Fibroblast of villous mesenchyme (primary cell): ENCODE measurements at regions not wholly inside any gene's neighbourhood (a gene's known extent, or its start where the extent isn't known, plus 50 kb on each side); places are given as distances from the start of the nearest gene placed in this dataset.

Experiments used
- DNase-seq: peaks from one replicate; pipeline ENCODE4 v3.0.0-alpha.2; 2010; ENCODE audit warnings: low read depth
- H3K4me3 ChIP-seq: 2 replicates; pipeline ENCODE4 v1.5.1; 2011; ENCODE audit warnings: low read depth, mild to moderate bottlenecking, low read length
- CTCF ChIP-seq: IDR thresholded peaks from 2 replicates; pipeline ENCODE4 v1.5.1; 2012; ENCODE audit warnings: low read depth, mild to moderate bottlenecking, low read length; ENCODE audit not compliant: insufficient read depth

GRCh38 chr17:79211061-79211770 is 136.6 kb downstream of the ENGASE start:
- TF ChIP-seq CTCF, result no peak
- H3K4me3 ChIP-seq, result no peak overlapping the region
- no peak for DNase-seq

GRCh38 chr17:79210638-79211037 is 136.0 kb downstream of the ENGASE start:
- DNase-seq, result no peak
- TF ChIP-seq CTCF, result no peak
- no peak overlapping the region for H3K4me3 ChIP-seq

- DNase-seq, result no peak
- H3K4me3 ChIP-seq, result no peak overlapping the region
- TF ChIP-seq CTCF, result no peak
Measured at GRCh38 chr17:79207960-79208359, 133.3 kb downstream of the ENGASE start.

GRCh38 chr17:79205688-79206205 is 131.1 kb downstream of the ENGASE start:
- no peak for DNase-seq
- no peak overlapping the region for H3K4me3 ChIP-seq
- TF ChIP-seq CTCF, result no peak

GRCh38 chr17:79204261-79204660 is 129.6 kb downstream of the ENGASE start:
- no peak for TF ChIP-seq CTCF
- no peak overlapping the region for H3K4me3 ChIP-seq

GRCh38 chr17:79203657-79204056 is 129.0 kb downstream of the ENGASE start:
- no peak for TF ChIP-seq CTCF
- no peak for DNase-seq
- no peak overlapping the region for H3K4me3 ChIP-seq

More at GRCh38 chr17:79204261-79204660, 129.6 kb downstream of the ENGASE start:
- no peak for DNase-seq

GRCh38 chr17:79203016-79203415 is 128.4 kb downstream of the ENGASE start:
- no peak for TF ChIP-seq CTCF
- no peak for DNase-seq
- H3K4me3 ChIP-seq, result no peak overlapping the region
